ENCODE measurements at regions not wholly inside any gene's neighbourhood (a gene's known extent, or its start where the extent isn't known, plus 50 kb on each side); places are given as distances from the start of the nearest gene placed in this dataset.

- TF ChIP-seq ZBTB49 (tag by site-specific recombination; IDR thresholded peaks at IDR 0.05; ENCODE audit: low read depth) (no peak), ZBTB11 (tag by site-specific recombination; conservative IDR thresholded peaks at IDR 0.05; ENCODE audit: low read depth) (no peak), ZBTB17 (tag by site-specific recombination; IDR thresholded peaks at IDR 0.05) (no peak), ZNF76 (tag by site-specific recombination; IDR thresholded peaks at IDR 0.05; ENCODE audit: borderline replicate concordance, low read depth) (no peak), ZNF473 (tag by site-specific recombination; IDR thresholded peaks at IDR 0.05) (no peak), BCL6B (tag by site-specific recombination; IDR thresholded peaks at IDR 0.05) (no peak)
Observed at GRCh38 chr1:34639701-34640100, 115.1 kb upstream of the GJB5 start (continued).

- no peak overlapping the region for H3K27ac ChIP-seq (ENCODE audit: extremely low read depth, low read depth, low read length)
Observed at GRCh38 chr1:34640654-34641401, 114.0 kb upstream of the GJB5 start.

More at GRCh38 chr1:34640654-34641401, 114.0 kb upstream of the GJB5 start:
- TF ChIP-seq HOXA7 (CRISPR knock-in tag; IDR thresholded peaks at IDR 0.05; ENCODE audit: borderline replicate concordance) = no peak
- TF ChIP-seq ZNF561 (tag by site-specific recombination; IDR thresholded peaks at IDR 0.05; ENCODE audit: borderline replicate concordance) = no peak
- TF ChIP-seq TRIM28 (IDR thresholded peaks at IDR 0.05; ENCODE audit: borderline replicate concordance, low read length) = no peak
- no peak for TF ChIP-seq ZNF580 (tag by site-specific recombination; IDR thresholded peaks at IDR 0.05)
- no peak for TF ChIP-seq ZSCAN30 (tag by site-specific recombination; IDR thresholded peaks at IDR 0.05)
- TF ChIP-seq ZNF510 (tag by site-specific recombination; IDR thresholded peaks at IDR 0.05; ENCODE audit: insufficient replicate concordance) = no peak
- no peak for TF ChIP-seq CTCF (tag by site-specific recombination; IDR thresholded peaks at IDR 0.05)
- no peak for TF ChIP-seq ZNF341 (tag by site-specific recombination; IDR thresholded peaks at IDR 0.05; ENCODE audit: low read depth)
- TF ChIP-seq GFI1B (tag by site-specific recombination; IDR thresholded peaks at IDR 0.05) = no peak
- no peak for TF ChIP-seq SP3 (tag by site-specific recombination; IDR thresholded peaks at IDR 0.05)
- no peak for TF ChIP-seq ZNF677 (tag by site-specific recombination; IDR thresholded peaks at IDR 0.05)
- no peak for TF ChIP-seq ZNF645 (tag by site-specific recombination; IDR thresholded peaks at IDR 0.05)
- TF ChIP-seq ZSCAN23 (tag by site-specific recombination; IDR thresholded peaks at IDR 0.05) = no peak
- no peak for TF ChIP-seq ZNF585B (tag by site-specific recombination; IDR thresholded peaks at IDR 0.05)
- no peaks in the 10 kb centered on the region for H3K9me3 ChIP-seq (ENCODE audit: control insufficient read depth, insufficient read depth, low read depth, low read length)
- H3K36me3 ChIP-seq (ENCODE audit: control insufficient read depth in 2 of 2, insufficient read depth in 1 of 2, low read length in 2 of 2) = no peaks in the 10 kb centered on the region
- POLR2A ChIA-PET = no interaction called here
- H3K4me3 ChIP-seq (ENCODE audit: low read depth, low read length) = no peak overlapping the region
- no peaks in the 10 kb centered on the region; the same call in 1 of the 2 replicates for H3K4me1 ChIP-seq (ENCODE audit: control insufficient read depth, insufficient read depth, low read length)
- CTCF ChIA-PET = interaction anchor here (0.5 kb wide), 1 partner anchor 503 kb away, joined by 3 read pairs; no protein-coding TSS in a partner anchor
